ENCODE measurements at regions not wholly inside any gene's neighbourhood (a gene's known extent, or its start where the extent isn't known, plus 50 kb on each side); places are given as distances from the start of the nearest gene placed in this dataset.

DNA sequence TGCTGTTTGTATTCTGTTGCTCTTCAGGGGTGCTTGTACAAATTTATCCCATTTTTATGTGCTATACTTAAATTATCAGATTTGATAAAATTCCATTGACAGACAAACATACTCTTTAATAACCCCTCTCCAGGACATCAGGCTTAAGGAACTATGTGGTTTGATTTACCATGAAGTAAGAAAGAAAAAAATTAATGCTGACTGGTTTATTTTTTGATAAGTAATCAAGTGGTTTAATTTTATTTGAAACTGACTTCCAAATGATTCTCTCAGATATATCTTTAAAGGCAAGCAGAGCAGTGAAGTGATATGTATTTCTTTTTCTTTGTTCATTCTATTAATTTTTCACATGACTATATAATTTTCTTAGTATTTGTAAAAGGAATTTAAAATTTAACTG lies 1168.1 kb downstream of the OLFM4 start:
- Histone ChIP-seq H3K27ac (ENCODE audit: low read depth in 1 of 2, low read length in 1 of 2) (no peak overlapping the region), H3K4me3 (no peak overlapping the region), H3K27me3 (ENCODE audit: control insufficient read depth in 3 of 3, insufficient read depth in 3 of 3, low read length in 2 of 3) (no peaks in the 10 kb centered on the region), H3K4me1 (ENCODE audit: control insufficient read depth in 5 of 5, insufficient read depth in 5 of 5, low read length in 5 of 5) (no peaks in the 10 kb centered on the region), H3K9me3 (ENCODE audit: control insufficient read depth in 4 of 4, insufficient read depth in 3 of 4, low read length in 3 of 4) (no peaks in the 10 kb centered on the region), H3K9ac (ENCODE audit: insufficient read depth in 1 of 2, low read length in 2 of 2) (no peak overlapping the region), H3K36me3 (ENCODE audit: control insufficient read depth in 4 of 4, insufficient read depth in 4 of 4, low read length in 4 of 4) (no peaks in the 10 kb centered on the region)
- ATAC-seq (ENCODE audit: insufficient read depth, low FRiP score) = no peak
- no peak for DNase-seq
- TF ChIP-seq, protein P1, sequence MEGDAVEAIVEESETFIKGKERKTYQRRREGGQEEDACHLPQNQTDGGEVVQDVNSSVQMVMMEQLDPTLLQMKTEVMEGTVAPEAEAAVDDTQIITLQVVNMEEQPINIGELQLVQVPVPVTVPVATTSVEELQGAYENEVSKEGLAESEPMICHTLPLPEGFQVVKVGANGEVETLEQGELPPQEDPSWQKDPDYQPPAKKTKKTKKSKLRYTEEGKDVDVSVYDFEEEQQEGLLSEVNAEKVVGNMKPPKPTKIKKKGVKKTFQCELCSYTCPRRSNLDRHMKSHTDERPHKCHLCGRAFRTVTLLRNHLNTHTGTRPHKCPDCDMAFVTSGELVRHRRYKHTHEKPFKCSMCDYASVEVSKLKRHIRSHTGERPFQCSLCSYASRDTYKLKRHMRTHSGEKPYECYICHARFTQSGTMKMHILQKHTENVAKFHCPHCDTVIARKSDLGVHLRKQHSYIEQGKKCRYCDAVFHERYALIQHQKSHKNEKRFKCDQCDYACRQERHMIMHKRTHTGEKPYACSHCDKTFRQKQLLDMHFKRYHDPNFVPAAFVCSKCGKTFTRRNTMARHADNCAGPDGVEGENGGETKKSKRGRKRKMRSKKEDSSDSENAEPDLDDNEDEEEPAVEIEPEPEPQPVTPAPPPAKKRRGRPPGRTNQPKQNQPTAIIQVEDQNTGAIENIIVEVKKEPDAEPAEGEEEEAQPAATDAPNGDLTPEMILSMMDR (IDR thresholded peaks at IDR 0.05; ENCODE audit: control extremely low read depth, extremely low read depth) = no peak

DNA sequence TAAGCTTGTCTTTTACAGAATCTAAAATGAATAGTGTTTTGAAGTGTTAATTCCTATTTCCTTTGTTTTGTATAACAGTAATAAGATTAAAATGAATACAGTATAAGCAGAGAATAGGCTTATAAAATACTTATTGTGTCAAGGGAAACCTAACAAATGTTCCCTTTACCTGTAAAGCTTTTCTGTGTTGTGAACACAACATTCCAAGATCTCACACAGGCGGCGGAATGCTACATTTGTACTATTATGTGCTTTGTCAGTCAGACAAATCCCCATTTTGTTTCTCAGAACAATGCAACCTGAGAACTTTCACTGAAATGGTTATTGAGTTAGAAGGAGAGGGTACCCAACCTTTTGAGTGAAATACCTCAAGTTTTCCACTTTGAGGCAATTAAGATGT lies 1170.3 kb downstream of the OLFM4 start:
- no peak for ATAC-seq (ENCODE audit: insufficient read depth, low FRiP score)

DNA sequence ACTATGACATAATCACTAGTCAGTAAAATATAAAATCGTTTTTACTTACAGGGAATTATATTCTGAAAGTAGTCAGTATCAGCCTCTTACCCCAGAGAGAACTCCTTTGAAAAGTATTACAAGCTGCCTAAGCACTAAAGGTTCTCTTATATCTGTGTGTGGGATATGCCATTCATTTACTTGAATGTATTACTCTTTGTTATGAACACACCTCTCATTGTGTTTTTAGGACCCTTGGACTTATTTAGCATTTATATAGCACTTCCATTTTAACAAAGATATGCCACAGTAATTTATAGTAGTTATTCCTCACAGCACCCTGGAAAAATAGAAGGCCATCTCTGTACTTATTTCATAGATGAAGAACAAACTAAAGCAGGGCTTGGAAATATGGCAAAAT lies 1178.0 kb downstream of the OLFM4 start:
- WGBS, 2 donors = 36 to 61% methylated on average over 1 of the region's 1 CpG
- H3K9ac ChIP-seq (ENCODE audit: insufficient read depth in 1 of 2, low read length in 2 of 2) = no peak overlapping the region
- DNase-seq = no peak
- H3K4me3 ChIP-seq = no peak overlapping the region
- no peak overlapping the region for H3K27ac ChIP-seq (ENCODE audit: low read depth in 1 of 2, low read length in 1 of 2)
- TF ChIP-seq, protein P1 (IDR thresholded peaks at IDR 0.05; ENCODE audit: control extremely low read depth, extremely low read depth) = no peak
- H3K4me1 ChIP-seq (ENCODE audit: control insufficient read depth in 5 of 5, insufficient read depth in 5 of 5, low read length in 5 of 5) = no peaks in the 10 kb centered on the region
- H3K36me3 ChIP-seq (ENCODE audit: control insufficient read depth in 4 of 4, insufficient read depth in 4 of 4, low read length in 4 of 4) = no peaks in the 10 kb centered on the region
- no peaks in the 10 kb centered on the region for H3K27me3 ChIP-seq (ENCODE audit: control insufficient read depth in 3 of 3, insufficient read depth in 3 of 3, low read length in 2 of 3)
- H3K9me3 ChIP-seq (ENCODE audit: control insufficient read depth in 4 of 4, insufficient read depth in 3 of 4, low read length in 3 of 4) = no peaks in the 10 kb centered on the region
- ATAC-seq (ENCODE audit: insufficient read depth, low FRiP score) = no peak

More for the DNA sequence above, 1170.3 kb downstream of the OLFM4 start:
- Histone ChIP-seq H3K9ac (ENCODE audit: insufficient read depth in 1 of 2, low read length in 2 of 2) (no peak overlapping the region), H3K4me1 (ENCODE audit: control insufficient read depth in 5 of 5, insufficient read depth in 5 of 5, low read length in 5 of 5) (no peaks in the 10 kb centered on the region), H3K4me3 (no peak overlapping the region), H3K27ac (ENCODE audit: low read depth in 1 of 2, low read length in 1 of 2) (no peak overlapping the region), H3K9me3 (ENCODE audit: control insufficient read depth in 4 of 4, insufficient read depth in 3 of 4, low read length in 3 of 4) (no peaks in the 10 kb centered on the region), H3K36me3 (ENCODE audit: control insufficient read depth in 4 of 4, insufficient read depth in 4 of 4, low read length in 4 of 4) (no peaks in the 10 kb centered on the region), H3K27me3 (ENCODE audit: control insufficient read depth in 3 of 3, insufficient read depth in 3 of 3, low read length in 2 of 3) (no peaks in the 10 kb centered on the region)
- no peak for DNase-seq
- TF ChIP-seq, protein P1 (IDR thresholded peaks at IDR 0.05; ENCODE audit: control extremely low read depth, extremely low read depth) = no peak
- 91 to 92% methylated on average over 2 of the region's 2 CpGs for WGBS, 2 donors

- Histone ChIP-seq H3K4me1 (ENCODE audit: control insufficient read depth in 5 of 5, insufficient read depth in 5 of 5, low read length in 5 of 5) (no peaks in the 10 kb centered on the region), H3K9ac (ENCODE audit: insufficient read depth in 1 of 2, low read length in 2 of 2) (no peak overlapping the region), H3K27ac (ENCODE audit: low read depth in 1 of 2, low read length in 1 of 2) (no peak overlapping the region), H3K9me3 (ENCODE audit: control insufficient read depth in 4 of 4, insufficient read depth in 3 of 4, low read length in 3 of 4) (no peaks in the 10 kb centered on the region), H3K36me3 (ENCODE audit: control insufficient read depth in 4 of 4, insufficient read depth in 4 of 4, low read length in 4 of 4) (no peaks in the 10 kb centered on the region), H3K4me3 (no peak overlapping the region), H3K27me3 (ENCODE audit: control insufficient read depth in 3 of 3, insufficient read depth in 3 of 3, low read length in 2 of 3) (no peaks in the 10 kb centered on the region)
- peak in 2 of 3 donors; percentile 7 to 37 for DNase-seq
- TF ChIP-seq, protein P1 (IDR thresholded peaks at IDR 0.05; ENCODE audit: control extremely low read depth, extremely low read depth) = no peak
- no peak for ATAC-seq (ENCODE audit: insufficient read depth, low FRiP score)
- 72 to 74% methylated on average over 2 of the region's 2 CpGs for WGBS, 2 donors
These were observed 1181.9 kb downstream of the OLFM4 start for GRCh38 chr13:54210397-54211049.

Measured in lung (tissue), 11 donors.